HG02610 (cell line): ENCODE measurements at regions not wholly inside any gene's neighbourhood (a gene's known extent, or its start where the extent isn't known, plus 50 kb on each side); places are given as distances from the start of the nearest gene placed in this dataset.

Source experiments
- ATAC-seq: cut with Tn5 transposase; IDR thresholded peaks from one replicate; pipeline ENCODE4 v1.9.1; 2021; ENCODE audit warnings: mild to moderate bottlenecking, moderate library complexity; ENCODE audit not compliant: unreplicated experiment

- no peak for ATAC-seq
These were observed 375.1 kb upstream of the ACTBL2 start for GRCh38 chr5:57857696-57858095.

GRCh38 chr5:57855831-57856230 lies 373.2 kb upstream of the ACTBL2 start:
- no peak for ATAC-seq

- no peak for ATAC-seq
These were observed 371.5 kb upstream of the ACTBL2 start for GRCh38 chr5:57853929-57854697.

GRCh38 chr5:57850109-57850508 lies 367.5 kb upstream of the ACTBL2 start:
- ATAC-seq, result no peak

- no peak for ATAC-seq
These were observed 362.4 kb upstream of the ACTBL2 start for GRCh38 chr5:57845025-57845424.

GRCh38 chr5:57844410-57844809 lies 361.8 kb upstream of the ACTBL2 start:
- ATAC-seq, result no peak

- ATAC-seq, result no peak
These were observed 360.4 kb upstream of the ACTBL2 start for GRCh38 chr5:57843059-57843367.

GRCh38 chr5:57842364-57843058 lies 359.9 kb upstream of the ACTBL2 start:
- ATAC-seq, result no peak

GRCh38 chr5:57841676-57842363 lies 359.2 kb upstream of the ACTBL2 start:
- ATAC-seq, result no peak

GRCh38 chr5:57839437-57840079 lies 356.9 kb upstream of the ACTBL2 start:
- no peak for ATAC-seq

- no peak for ATAC-seq
These were observed 356.4 kb upstream of the ACTBL2 start for GRCh38 chr5:57839025-57839424.

- no peak for ATAC-seq
These were observed 354.3 kb upstream of the ACTBL2 start for GRCh38 chr5:57836921-57837320.

- no peak for ATAC-seq
These were observed 353.7 kb upstream of the ACTBL2 start for GRCh38 chr5:57836331-57836730.

GRCh38 chr5:57834829-57835608 lies 352.4 kb upstream of the ACTBL2 start:
- ATAC-seq, result no peak

- no peak for ATAC-seq
These were observed 350.9 kb upstream of the ACTBL2 start for GRCh38 chr5:57833489-57833888.

- no peak for ATAC-seq
These were observed 350.3 kb upstream of the ACTBL2 start for GRCh38 chr5:57832875-57833274.

GRCh38 chr5:57831932-57832331 lies 349.3 kb upstream of the ACTBL2 start:
- no peak for ATAC-seq

- ATAC-seq, result no peak
These were observed 348.5 kb upstream of the ACTBL2 start for GRCh38 chr5:57831090-57831489.

GRCh38 chr5:57828221-57828620 lies 345.6 kb upstream of the ACTBL2 start:
- ATAC-seq, result no peak

GRCh38 chr5:57825031-57825686 lies 342.5 kb upstream of the ACTBL2 start:
- no peak for ATAC-seq
